HepG2 (cell line): ENCODE measurements at regions not wholly inside any gene's neighbourhood (a gene's known extent, or its start where the extent isn't known, plus 50 kb on each side); places are given as distances from the start of the nearest gene placed in this dataset.

Source experiments
- ADNP ChIP-seq: sonication (generic); formaldehyde crosslinking; IDR thresholded peaks from 2 replicates; pipeline ENCODE4 v1.4.0; 2020; ENCODE audit warnings: missing genetic modification reagents
- CSRNP1 ChIP-seq: sonication (generic); formaldehyde crosslinking; IDR thresholded peaks from 2 replicates; pipeline ENCODE4 v1.8.1; 2023; ENCODE audit warnings: mild to moderate bottlenecking, missing genetic modification reagents
- EHMT2 ChIP-seq: fragments of 200-600 bp; sonication (generic); IDR thresholded peaks from 2 replicates; pipeline ENCODE4 v1.7.0; 2017; ENCODE audit warnings: antibody characterized with exemption, low read depth, low read length, borderline replicate concordance
- ELF4 ChIP-seq: sonication (generic); formaldehyde crosslinking; IDR thresholded peaks from 2 replicates; pipeline ENCODE4 v1.5.0; 2020; ENCODE audit warnings: missing genetic modification reagents, mild to moderate bottlenecking, moderate library complexity, borderline replicate concordance
- ESRRA ChIP-seq: sonication (generic); formaldehyde crosslinking; IDR thresholded peaks from 2 replicates; pipeline ENCODE4 v1.5.1; 2020; ENCODE audit warnings: mild to moderate bottlenecking, low read depth, missing genetic modification reagents
- IRF2 ChIP-seq: IDR thresholded peaks from 2 replicates; pipeline ENCODE4 v1.6.1; 2018; ENCODE audit warnings: missing genetic modification reagents, missing compliant biosample characterization
- KLF12 ChIP-seq: sonication (generic); formaldehyde crosslinking; IDR thresholded peaks from 2 replicates; pipeline ENCODE4 v1.4.0; 2020; ENCODE audit warnings: missing genetic modification reagents, borderline replicate concordance
- MED1 ChIP-seq: sonication (generic); formaldehyde crosslinking; IDR thresholded peaks from 2 replicates; pipeline ENCODE4 v1.4.0; 2020; ENCODE audit warnings: missing genetic modification reagents
- MED8 ChIP-seq: sonication (generic); formaldehyde crosslinking; IDR thresholded peaks from 2 replicates; pipeline ENCODE4 v1.8.1; 2023; ENCODE audit warnings: mild to moderate bottlenecking, missing genetic modification reagents; ENCODE audit not compliant: insufficient replicate concordance
- PPARG ChIP-seq: conservative IDR thresholded peaks from 2 replicates; pipeline ENCODE4 v1.6.1; 2016; ENCODE audit warnings: missing biosample characterization, missing genetic modification reagents
- PRPF4 ChIP-seq: fragments of 200-400 bp; formaldehyde crosslinking; IDR thresholded peaks from 2 replicates; pipeline ENCODE4 v1.6.1; 2016; ENCODE audit warnings: low read length, low read depth; ENCODE audit not compliant: poor library complexity, severe bottlenecking
- RFX5 ChIP-seq: IDR thresholded peaks from 2 replicates; pipeline ENCODE4 v1.6.1; 2011; ENCODE audit warnings: low read depth, low read length, improper control_type of control experiment
- SCMH1 ChIP-seq: sonication (generic); formaldehyde crosslinking; IDR thresholded peaks from 2 replicates; pipeline ENCODE4 v1.9.0; 2021; ENCODE audit warnings: missing genetic modification reagents, mild to moderate bottlenecking, borderline replicate concordance
- TP53 ChIP-seq: sonication (generic); formaldehyde crosslinking; conservative IDR thresholded peaks from 2 replicates; pipeline ENCODE4 v1.4.0; 2020; ENCODE audit warnings: missing genetic modification reagents
- ZGPAT ChIP-seq: IDR thresholded peaks from 2 replicates; pipeline ENCODE4 v1.6.1; 2016; ENCODE audit warnings: mild to moderate bottlenecking
- ZNF276 ChIP-seq: sonication (generic); formaldehyde crosslinking; IDR thresholded peaks from 2 replicates; pipeline ENCODE4 v1.4.0; 2020; ENCODE audit warnings: mild to moderate bottlenecking, low read depth, missing genetic modification reagents
- ZNF281 ChIP-seq: sonication (generic); formaldehyde crosslinking; IDR thresholded peaks from 2 replicates; pipeline ENCODE4 v1.4.0; 2020; ENCODE audit warnings: missing genetic modification reagents, borderline replicate concordance
- ZNF496 ChIP-seq: sonication (generic); formaldehyde crosslinking; IDR thresholded peaks from 2 replicates; pipeline ENCODE4 v1.8.1; 2023; ENCODE audit warnings: mild to moderate bottlenecking, moderate library complexity, missing genetic modification reagents; ENCODE audit not compliant: insufficient replicate concordance
- ZNF569 ChIP-seq: sonication (generic); formaldehyde crosslinking; IDR thresholded peaks from 2 replicates; pipeline ENCODE4 v1.5.0; 2020; ENCODE audit warnings: mild to moderate bottlenecking, missing genetic modification reagents, moderate library complexity, borderline replicate concordance
- ZNF605 ChIP-seq: sonication (generic); formaldehyde crosslinking; IDR thresholded peaks from 2 replicates; pipeline ENCODE4 v1.8.0; 2022; ENCODE audit warnings: mild to moderate bottlenecking, missing genetic modification reagents
- ZNF691 ChIP-seq: sonication (generic); formaldehyde crosslinking; IDR thresholded peaks from 2 replicates; pipeline ENCODE4 v1.4.0; 2020; ENCODE audit warnings: missing genetic modification reagents, low read depth, mild to moderate bottlenecking, borderline replicate concordance

- TF ChIP-seq ZNF276 (no peak), KLF12 (CRISPR knock-in tag) (no peak), MED8 (CRISPR knock-in tag) (no peak), ELF4 (CRISPR knock-in tag) (no peak), ZGPAT (CRISPR knock-in tag) (peak; percentile 83), ZNF605 (peak; percentile 92), IRF2 (CRISPR knock-in tag) (peak; percentile 82), ESRRA (no peak; the same call in 1 of the 2 replicates), EHMT2 (no peak), ZNF569 (0 out of 2 replicates have a peak, but pooled peaks have one; percentile 26), PRPF4 (no peak), ZNF281 (CRISPR knock-in tag) (peak; percentile 62; the same call in 1 of the 2 replicates), CSRNP1 (CRISPR knock-in tag) (peak; percentile 81; the same call in 1 of the 2 replicates), TP53 (CRISPR knock-in tag) (no peak), ADNP (CRISPR knock-in tag) (0 out of 2 replicates have a peak, but pooled peaks have one; percentile 26), RFX5 (peak; percentile 20; the same call in 1 of the 2 replicates), MED1 (CRISPR knock-in tag) (peak; percentile 82), ZNF691 (peak; percentile 33; the same call in 1 of the 2 replicates), PPARG (CRISPR knock-in tag) (peak; percentile 65; the same call in 1 of the 2 replicates), SCMH1 (no peak), ZNF496 (CRISPR knock-in tag) (no peak)
These were observed 86.4 kb upstream of the HK2 start (continued) for GRCh38 chr2:74747411-74748080.
